ENCODE measurements at regions not wholly inside any gene's neighbourhood (a gene's known extent, or its start where the extent isn't known, plus 50 kb on each side); places are given as distances from the start of the nearest gene placed in this dataset.

GRCh38 chr9:86503314-86503713 is 149.1 kb upstream of the TUT7 start:
- DNase-seq (ENCODE audit: low spot score) = no peak
- H3K36me3 ChIP-seq (ENCODE audit: low read depth) = no peaks in the 10 kb centered on the region
- no peaks in the 10 kb centered on the region for H3K27me3 ChIP-seq (ENCODE audit: insufficient read depth, poor library complexity, severe bottlenecking)
- TF ChIP-seq CTCF (IDR thresholded peaks at IDR 0.05; ENCODE audit: poor library complexity, severe bottlenecking) = no peak
- H3K4me3 ChIP-seq (ENCODE audit: severe bottlenecking) = no peak overlapping the region
- H3K27ac ChIP-seq (ENCODE audit: poor library complexity, severe bottlenecking) = no peak overlapping the region
- H3K4me1 ChIP-seq (ENCODE audit: insufficient read depth, poor library complexity, severe bottlenecking) = peaks cover 14% of the 10 kb centered on the region
- no peaks in the 10 kb centered on the region for H3K9me3 ChIP-seq (ENCODE audit: severe bottlenecking)
- ATAC-seq (ENCODE audit: low read depth) = no peak

GRCh38 chr9:86500667-86501435 is 146.6 kb upstream of the TUT7 start:
- no peaks in the 10 kb centered on the region for H3K9me3 ChIP-seq (ENCODE audit: severe bottlenecking)
- H3K36me3 ChIP-seq (ENCODE audit: low read depth) = no peaks in the 10 kb centered on the region
- H3K4me1 ChIP-seq (ENCODE audit: insufficient read depth, poor library complexity, severe bottlenecking) = peaks cover 20% of the 10 kb centered on the region
- H3K27ac ChIP-seq (ENCODE audit: poor library complexity, severe bottlenecking) = peak overlapping the region; percentile 95
- DNase-seq (ENCODE audit: low spot score) (no peak), ATAC-seq (ENCODE audit: low read depth) (peak; percentile 100)
- H3K4me3 ChIP-seq (ENCODE audit: severe bottlenecking) = no peak overlapping the region
- no peaks in the 10 kb centered on the region for H3K27me3 ChIP-seq (ENCODE audit: insufficient read depth, poor library complexity, severe bottlenecking)
- TF ChIP-seq CTCF (IDR thresholded peaks at IDR 0.05; ENCODE audit: poor library complexity, severe bottlenecking) = no peak

GRCh38 chr9:86500031-86500430 is 145.8 kb upstream of the TUT7 start:
- no peak for TF ChIP-seq CTCF (IDR thresholded peaks at IDR 0.05; ENCODE audit: poor library complexity, severe bottlenecking)
- Histone ChIP-seq H3K27me3 (ENCODE audit: insufficient read depth, poor library complexity, severe bottlenecking) (no peaks in the 10 kb centered on the region), H3K4me1 (ENCODE audit: insufficient read depth, poor library complexity, severe bottlenecking) (peaks cover 28% of the 10 kb centered on the region), H3K9me3 (ENCODE audit: severe bottlenecking) (no peaks in the 10 kb centered on the region), H3K36me3 (ENCODE audit: low read depth) (no peaks in the 10 kb centered on the region), H3K4me3 (ENCODE audit: severe bottlenecking) (no peak overlapping the region), H3K27ac (ENCODE audit: poor library complexity, severe bottlenecking) (peak overlapping the region; percentile 95)
- ATAC-seq (ENCODE audit: low read depth) (no peak), DNase-seq (ENCODE audit: low spot score) (no peak)

- TF ChIP-seq CTCF (IDR thresholded peaks at IDR 0.05; ENCODE audit: poor library complexity, severe bottlenecking) = no peak
- Histone ChIP-seq H3K4me1 (ENCODE audit: insufficient read depth, poor library complexity, severe bottlenecking) (peaks cover 23% of the 10 kb centered on the region), H3K27ac (ENCODE audit: poor library complexity, severe bottlenecking) (peak overlapping the region; percentile 87), H3K4me3 (ENCODE audit: severe bottlenecking) (no peak overlapping the region), H3K9me3 (ENCODE audit: severe bottlenecking) (no peaks in the 10 kb centered on the region), H3K27me3 (ENCODE audit: insufficient read depth, poor library complexity, severe bottlenecking) (no peaks in the 10 kb centered on the region), H3K36me3 (ENCODE audit: low read depth) (no peaks in the 10 kb centered on the region)
- DNase-seq (ENCODE audit: low spot score) (no peak), ATAC-seq (ENCODE audit: low read depth) (peak; percentile 98)
Measured at GRCh38 chr9:86494644-86495111, 140.5 kb upstream of the TUT7 start.
